ENCODE measurements at regions not wholly inside any gene's neighbourhood (a gene's known extent, or its start where the extent isn't known, plus 50 kb on each side); places are given as distances from the start of the nearest gene placed in this dataset.

- H3K4me3 Mint-ChIP-seq, result no peak overlapping the region
- Histone ChIP-seq H3K56ac (ENCODE audit: insufficient read length, low read depth, low read length) (no peak overlapping the region), H3K79me1 (ENCODE audit: insufficient read depth, low read depth, low read length, poor library complexity, severe bottlenecking) (no peaks in the 10 kb centered on the region), H2BK15ac (ENCODE audit: low read depth, low read length) (no peak overlapping the region), H3K79me2 (ENCODE audit: insufficient read depth, low read length) (no peaks in the 10 kb centered on the region), H2BK12ac (ENCODE audit: insufficient read length, low read depth, low read length) (no peak overlapping the region), H4K20me1 (ENCODE audit: control insufficient read depth, insufficient read depth, insufficient read length) (no peaks in the 10 kb centered on the region), H3K27ac (ENCODE audit: insufficient read length, low read depth, low read length) (no peak overlapping the region), H2BK120ac (ENCODE audit: low read depth, low read length, poor library complexity, severe bottlenecking) (no peak overlapping the region), H4K5ac (ENCODE audit: insufficient read length, low read depth, low read length) (no peak overlapping the region), H2AK5ac (ENCODE audit: insufficient read length, low read length) (no peak overlapping the region), H3K14ac (ENCODE audit: insufficient read depth, low read length) (no peak overlapping the region), H3K9me3 (ENCODE audit: control insufficient read depth, low read depth, low read length) (no peaks in the 10 kb centered on the region), H3K4ac (ENCODE audit: low read depth, low read length) (no peak overlapping the region), H4K91ac (ENCODE audit: insufficient read length, low read depth, low read length) (no peak overlapping the region), H3K9ac (ENCODE audit: extremely low read depth, insufficient read length, low read length) (no peak overlapping the region), H2BK5ac (ENCODE audit: insufficient read length, low read length) (no peak overlapping the region), H3K27me3 (ENCODE audit: insufficient read depth, low read length) (no peaks in the 10 kb centered on the region), H4K8ac (replicated peaks; ENCODE audit: insufficient read length, low read depth, low read length) (no peak overlapping the region), H3K4me1 (ENCODE audit: insufficient read depth, low read length) (peaks cover 11% of the 10 kb centered on the region; the same call in 1 of the 2 replicates), H2BK20ac (ENCODE audit: low read depth, low read length, poor library complexity, severe bottlenecking) (no peak overlapping the region), H3K23ac (ENCODE audit: insufficient read length, low read depth, low read length) (no peak overlapping the region), H3K18ac (ENCODE audit: insufficient read length, low read depth, low read length) (no peak overlapping the region), H3K23me2 (ENCODE audit: insufficient read length, low read depth, low read length, poor library complexity, severe bottlenecking) (no peaks in the 10 kb centered on the region), H2AFZ (ENCODE audit: low read length) (no peak overlapping the region), H3K4me2 (ENCODE audit: insufficient read depth, insufficient read length, low read length) (no peak overlapping the region), H3T11ph (ENCODE audit: low read length) (no peak overlapping the region)
- WGBS (ENCODE audit: extremely low coverage, insufficient read length, low lambda C conversion rate), result no CpG with 5 or more reads among the region's 6 CpGs
- H3K27me3 Mint-ChIP-seq (ENCODE audit: low read depth), result no peaks in the 10 kb centered on the region; the same call in 1 of the 2 replicates
- peak overlapping the region in 1 of 3 experiments; percentile 9; a peak in 1 of 7 replicates for H3K27ac Mint-ChIP-seq
- peaks cover 12 to 14% of the 10 kb centered on the region in 2 experiments; a peak in 4 of 5 replicates for H3K9me3 Mint-ChIP-seq
- H3K36me3 Mint-ChIP-seq (ENCODE audit: insufficient read depth in 1 of 3, low read depth in 3 of 3), result peaks cover 2 to 16% (median 6%) of the 10 kb centered on the region in 3 experiments; a peak in 5 of 7 replicates
- no peak for TF ChIP-seq CTCF (conservative IDR thresholded peaks at IDR 0.05)
- no peak for DNase-seq
- H3K4me1 Mint-ChIP-seq, result peaks cover 33 to 38% of the 10 kb centered on the region in 2 experiments
Observed at GRCh38 chr12:69171881-69172280, 67.5 kb upstream of the CPSF6 start.
